Endothelial cell (in vitro differentiated cells): ENCODE measurements at regions not wholly inside any gene's neighbourhood (a gene's known extent, or its start where the extent isn't known, plus 50 kb on each side); places are given as distances from the start of the nearest gene placed in this dataset.

Experiments used
- DNase-seq: peaks from one replicate; pipeline ENCODE4 v3.0.0; 2021; ENCODE audit warnings: low spot score
- H3K27ac Mint-ChIP-seq: one replicate; pipeline ENCODE4 v1.8.0; 2021; ENCODE audit warnings: mixed read lengths, inconsistent platforms; ENCODE audit not compliant: unreplicated experiment
- H3K27me3 Mint-ChIP-seq: one replicate; pipeline ENCODE4 v1.8.0; 2021; ENCODE audit warnings: mild to moderate bottlenecking, moderate library complexity, mixed read lengths, inconsistent platforms; ENCODE audit not compliant: unreplicated experiment
- H3K36me3 Mint-ChIP-seq: one replicate; pipeline ENCODE4 v1.8.0; 2021; ENCODE audit warnings: mild to moderate bottlenecking, low read depth, mixed read lengths, inconsistent platforms; ENCODE audit not compliant: unreplicated experiment
- H3K4me1 Mint-ChIP-seq: one replicate; pipeline ENCODE4 v1.8.0; 2021; ENCODE audit warnings: mild to moderate bottlenecking, mixed read lengths, inconsistent platforms; ENCODE audit not compliant: unreplicated experiment
- H3K4me3 Mint-ChIP-seq: one replicate; pipeline ENCODE4 v1.8.0; 2021; ENCODE audit warnings: mild to moderate bottlenecking, mixed read lengths, inconsistent platforms; ENCODE audit not compliant: unreplicated experiment
- H3K9me3 Mint-ChIP-seq: one replicate; pipeline ENCODE4 v1.8.0; 2021; ENCODE audit warnings: mixed read lengths, inconsistent platforms; ENCODE audit not compliant: unreplicated experiment
- CTCF ChIP-seq: fragments of 200-600 bp; sonication (generic); IDR thresholded peaks from one replicate; pipeline ENCODE4 v1.5.0; 2021; ENCODE audit warnings: antibody characterized with exemption; ENCODE audit not compliant: unreplicated experiment

- DNase-seq, result no peak
- Mint-ChIP-seq H3K27ac (no peak overlapping the region), H3K9me3 (no peaks in the 10 kb centered on the region), H3K36me3 (peaks cover 4% of the 10 kb centered on the region), H3K27me3 (peaks cover 4% of the 10 kb centered on the region), H3K4me3 (no peak overlapping the region), H3K4me1 (peaks cover 20% of the 10 kb centered on the region)
- TF ChIP-seq CTCF, result no peak
Measured at GRCh38 chr3:14283813-14284438, 105.3 kb downstream of the LSM3 start.

- no peak for TF ChIP-seq CTCF
- H3K27ac Mint-ChIP-seq, result no peak overlapping the region
- peaks cover 20% of the 10 kb centered on the region for H3K4me1 Mint-ChIP-seq
- no peaks in the 10 kb centered on the region for H3K9me3 Mint-ChIP-seq
- H3K36me3 Mint-ChIP-seq, result peaks cover 4% of the 10 kb centered on the region
- peaks cover 4% of the 10 kb centered on the region for H3K27me3 Mint-ChIP-seq
- DNase-seq, result no peak
- H3K4me3 Mint-ChIP-seq, result no peak overlapping the region
Measured at GRCh38 chr3:14284694-14285547, 106.3 kb downstream of the LSM3 start.

GRCh38 chr3:14285548-14285925, 106.9 kb downstream of the LSM3 start:
- no peak for TF ChIP-seq CTCF
- Mint-ChIP-seq H3K27me3 (peaks cover 3% of the 10 kb centered on the region), H3K27ac (no peak overlapping the region), H3K9me3 (no peaks in the 10 kb centered on the region), H3K36me3 (peaks cover 4% of the 10 kb centered on the region), H3K4me1 (peaks cover 20% of the 10 kb centered on the region), H3K4me3 (no peak overlapping the region)
- no peak for DNase-seq

- Mint-ChIP-seq H3K9me3 (no peaks in the 10 kb centered on the region), H3K27me3 (peaks cover 3% of the 10 kb centered on the region), H3K36me3 (peaks cover 4% of the 10 kb centered on the region), H3K27ac (no peak overlapping the region), H3K4me3 (no peak overlapping the region), H3K4me1 (peaks cover 15% of the 10 kb centered on the region)
- no peak for TF ChIP-seq CTCF
- DNase-seq, result no peak
Measured at GRCh38 chr3:14286887-14287500, 108.4 kb downstream of the LSM3 start.
